Breast epithelium (tissue), 4 donors: ENCODE measurements at regions not wholly inside any gene's neighbourhood (a gene's known extent, or its start where the extent isn't known, plus 50 kb on each side); places are given as distances from the start of the nearest gene placed in this dataset.
"Not testable (repeated sequence)": the region's sequence is repeated elsewhere in the genome, so short reads cannot be mapped to it uniquely, and the experiment has no call there.

Experiments
- DNase-seq, 2 donors: peaks; one replicate each; pipeline ENCODE4 v3.0.0-alpha.2; 2019; ENCODE audit warnings: low spot score in 2 of 2
- H3K27ac ChIP-seq, 2 donors: fragments of 200-600 bp; sonication (generic) in 1 of 2; one replicate each; pipeline ENCODE4 v1.5.1; 2016 to 2019; ENCODE audit warnings: mild to moderate bottlenecking in 1 of 2
- H3K27me3 ChIP-seq, 2 donors: fragments of 200-600 bp; sonication (generic) in 1 of 2; one replicate each; pipeline versions ENCODE4 v1.5.1 to v1.6.0; 2017 to 2019; ENCODE audit warnings: control low read depth in 1 of 2, mild to moderate bottlenecking in 1 of 2
- H3K36me3 ChIP-seq: fragments of 200-600 bp; one replicate; pipeline ENCODE4 v1.5.1; 2019
- H3K4me1 ChIP-seq, 2 donors: fragments of 200-600 bp; sonication (generic); one replicate each; pipeline ENCODE4 v1.5.1; 2016 to 2019; ENCODE audit warnings: control low read depth in 1 of 2
- H3K4me3 ChIP-seq, 3 donors: fragments of 200-600 bp; sonication (generic); 1 replicate in 2 of 3; 2 replicates in 1 of 3; pipeline ENCODE4 v1.5.1; 2016 to 2019; ENCODE audit warnings: mild to moderate bottlenecking in 3 of 3, moderate library complexity in 2 of 3
- H3K9me3 ChIP-seq, 2 donors: fragments of 200-600 bp; sonication (generic) in 1 of 2; one replicate each; pipeline ENCODE4 v1.5.1; 2016 to 2019; ENCODE audit warnings: control low read depth in 1 of 2
- CTCF ChIP-seq, 3 donors: fragments of 450-650 bp; IDR thresholded peaks; one replicate each; pipeline ENCODE4 v1.5.1; 2016 to 2017; ENCODE audit warnings: antibody characterized with exemption in 3 of 3, mild to moderate bottlenecking in 3 of 3, moderate library complexity in 3 of 3
- POLR2A ChIP-seq: fragments of 450-650 bp; IDR thresholded peaks from one replicate; pipeline ENCODE4 v1.6.1; 2016; ENCODE audit warnings: antibody characterized with exemption, mild to moderate bottlenecking, moderate library complexity
- POLR2AphosphoS5 ChIP-seq, 3 donors: sonication (generic); formaldehyde crosslinking; IDR thresholded peaks; one replicate each; pipeline ENCODE4 v1.6.1; 2017; ENCODE audit warnings: antibody characterized with exemption in 3 of 3
- intact Hi-C: fragments of 100-400 bp; cut with DNase I; formaldehyde crosslinking; loops from one replicate; pipeline ENCODE4 v1.15.1; 2023; ENCODE audit warnings: low total_unique reads

GRCh38 chr11:37973941-37974340 is 1375.9 kb upstream of the RAG2 start:
- intact Hi-C loops = no loop called here
- Histone ChIP-seq H3K27ac (no peak overlapping the region), H3K9me3 (no peaks in the 10 kb centered on the region), H3K4me3 (no peak overlapping the region), H3K36me3 (no peaks in the 10 kb centered on the region), H3K27me3 (no peaks in the 10 kb centered on the region), H3K4me1 (no peaks in the 10 kb centered on the region)
- DNase-seq = no peak
- TF ChIP-seq POLR2A (no peak), CTCF (IDR thresholded peaks at IDR 0.05) (no peak), POLR2AphosphoS5 (IDR thresholded peaks at IDR 0.05) (no peak)

GRCh38 chr11:37972691-37973090 is 1374.7 kb upstream of the RAG2 start:
- Histone ChIP-seq H3K4me3 (no peak overlapping the region), H3K4me1 (no peaks in the 10 kb centered on the region), H3K27ac (no peak overlapping the region), H3K27me3 (no peaks in the 10 kb centered on the region), H3K9me3 (no peaks in the 10 kb centered on the region), H3K36me3 (no peaks in the 10 kb centered on the region)
- DNase-seq = no peak
- intact Hi-C loops = no loop called here
- TF ChIP-seq POLR2AphosphoS5 (IDR thresholded peaks at IDR 0.05) (no peak), CTCF (IDR thresholded peaks at IDR 0.05) (no peak)

GRCh38 chr11:37969336-37969735 is 1371.3 kb upstream of the RAG2 start:
- intact Hi-C loops, H3K27me3 ChIP-seq, H3K4me3 ChIP-seq, H3K4me1 ChIP-seq, DNase-seq, H3K9me3 ChIP-seq, H3K27ac ChIP-seq, H3K36me3 ChIP-seq: not testable (repeated sequence)

GRCh38 chr11:37968148-37968547 is 1370.1 kb upstream of the RAG2 start:
- no peaks in the 10 kb centered on the region for H3K27me3 ChIP-seq
- TF ChIP-seq POLR2AphosphoS5 (IDR thresholded peaks at IDR 0.05) (no peak), POLR2A (no peak), CTCF (IDR thresholded peaks at IDR 0.05) (no peak)
- no peak overlapping the region for H3K4me3 ChIP-seq
- no peak overlapping the region for H3K27ac ChIP-seq
- no peaks in the 10 kb centered on the region for H3K36me3 ChIP-seq
- no peaks in the 10 kb centered on the region for H3K9me3 ChIP-seq
- no peaks in the 10 kb centered on the region for H3K4me1 ChIP-seq
- intact Hi-C loops = no loop called here
- no peak for DNase-seq

- Histone ChIP-seq H3K27ac (no peak overlapping the region), H3K27me3 (no peaks in the 10 kb centered on the region), H3K36me3 (no peaks in the 10 kb centered on the region), H3K9me3 (no peaks in the 10 kb centered on the region), H3K4me3 (no peak overlapping the region), H3K4me1 (no peaks in the 10 kb centered on the region)
- no peak for DNase-seq
- intact Hi-C loops = no loop called here
- no peak for TF ChIP-seq POLR2AphosphoS5 (IDR thresholded peaks at IDR 0.05)
- no peak for TF ChIP-seq CTCF (IDR thresholded peaks at IDR 0.05)
- no peak for TF ChIP-seq POLR2A
These were observed 1369.6 kb upstream of the RAG2 start for GRCh38 chr11:37967635-37968034.

- DNase-seq = no peak
- no peak for TF ChIP-seq POLR2A
- TF ChIP-seq POLR2AphosphoS5 (IDR thresholded peaks at IDR 0.05) = no peak
- TF ChIP-seq CTCF (IDR thresholded peaks at IDR 0.05) = no peak
- H3K9me3 ChIP-seq = peaks cover 0 to 8% of the 10 kb centered on the region in 2 donors
- no peaks in the 10 kb centered on the region for H3K27me3 ChIP-seq
- H3K36me3 ChIP-seq = no peaks in the 10 kb centered on the region
- H3K4me1 ChIP-seq = no peaks in the 10 kb centered on the region
- no peak overlapping the region for H3K4me3 ChIP-seq
- no peak overlapping the region for H3K27ac ChIP-seq
- intact Hi-C loops = no loop called here
These were observed 1365.4 kb upstream of the RAG2 start for GRCh38 chr11:37963440-37963839.
